ENCODE measurements at regions not wholly inside any gene's neighbourhood (a gene's known extent, or its start where the extent isn't known, plus 50 kb on each side); places are given as distances from the start of the nearest gene placed in this dataset.

DNA sequence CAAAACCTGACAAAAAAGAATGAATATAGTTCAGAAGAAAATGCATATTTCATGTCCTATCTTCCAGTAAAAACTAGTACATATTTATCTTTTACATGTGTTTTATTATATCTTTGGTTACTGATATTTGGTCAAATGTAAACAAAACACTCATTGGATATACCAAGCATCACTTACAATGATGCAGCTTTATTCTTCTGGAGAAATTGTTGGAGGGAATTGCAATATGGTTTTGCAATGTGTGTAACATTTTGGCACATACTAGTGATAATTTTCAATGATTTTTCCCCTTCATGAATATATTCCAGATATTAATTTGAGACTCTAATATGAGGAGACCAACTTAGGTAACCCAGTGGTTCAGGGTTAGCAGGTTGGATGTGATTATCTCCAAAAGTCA, 146.1 kb downstream of the ZC3H11B start:
- no peak for DNase-seq

DNA sequence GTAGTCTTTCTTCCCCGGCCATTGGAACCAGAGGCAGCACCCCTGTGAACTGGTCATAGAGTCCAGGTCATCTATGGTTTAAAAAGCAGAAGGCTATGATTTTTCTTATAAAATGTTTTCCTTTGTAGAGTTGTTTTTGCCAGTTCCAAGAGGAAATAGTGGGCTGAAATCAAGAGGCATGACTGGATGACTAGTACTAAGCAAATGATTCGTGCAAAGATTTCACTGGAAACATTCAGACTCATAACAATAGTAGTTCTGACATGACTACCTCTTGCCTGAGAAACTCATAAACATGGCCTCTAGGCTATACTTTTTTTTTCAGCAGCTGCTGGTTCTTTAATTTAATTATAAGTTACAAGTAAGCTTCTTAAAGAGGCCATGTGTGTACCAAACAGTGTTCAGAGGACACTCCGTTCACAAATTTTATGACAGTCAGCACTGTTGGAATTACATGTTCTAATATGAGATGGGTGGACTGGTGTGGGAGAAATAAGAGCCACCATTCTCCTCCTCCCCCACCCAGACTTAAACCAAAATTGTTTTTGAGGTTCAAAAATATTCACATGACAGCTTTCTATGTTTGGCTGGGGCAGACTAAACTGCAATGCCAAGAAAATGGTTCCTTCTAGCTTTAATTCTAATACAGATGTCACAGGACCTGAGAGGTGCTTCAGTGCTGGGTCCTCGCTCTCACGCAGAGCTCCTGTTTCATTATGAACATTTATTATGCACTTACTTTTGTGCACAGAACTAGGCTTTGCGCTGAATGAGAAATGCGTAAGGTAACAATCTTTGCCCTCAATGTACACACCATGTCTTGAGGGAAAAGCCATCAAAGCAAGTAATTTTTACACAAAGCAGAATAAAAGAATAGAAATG, 147.5 kb downstream of the ZC3H11B start:
- DNase-seq = no peak

DNA sequence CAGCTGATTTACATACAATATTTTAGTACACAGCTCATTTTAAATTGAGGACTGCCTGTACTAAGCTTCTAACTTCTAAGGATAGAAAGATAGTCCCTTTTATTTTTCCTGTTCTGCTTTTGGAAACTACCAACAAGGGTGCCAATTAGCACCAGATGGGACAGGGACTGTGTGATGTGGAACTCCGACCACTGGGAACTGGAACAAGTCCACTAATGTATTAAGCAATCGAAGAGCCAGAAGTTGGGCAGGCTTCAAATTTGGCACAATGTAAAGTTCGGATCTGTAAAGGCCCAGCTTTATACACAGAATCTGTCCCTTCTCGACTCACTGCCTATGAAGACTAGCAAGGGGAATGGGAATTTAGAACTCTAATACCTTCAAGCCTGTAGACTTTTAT, 149.3 kb downstream of the ZC3H11B start:
- DNase-seq = no peak

DNA sequence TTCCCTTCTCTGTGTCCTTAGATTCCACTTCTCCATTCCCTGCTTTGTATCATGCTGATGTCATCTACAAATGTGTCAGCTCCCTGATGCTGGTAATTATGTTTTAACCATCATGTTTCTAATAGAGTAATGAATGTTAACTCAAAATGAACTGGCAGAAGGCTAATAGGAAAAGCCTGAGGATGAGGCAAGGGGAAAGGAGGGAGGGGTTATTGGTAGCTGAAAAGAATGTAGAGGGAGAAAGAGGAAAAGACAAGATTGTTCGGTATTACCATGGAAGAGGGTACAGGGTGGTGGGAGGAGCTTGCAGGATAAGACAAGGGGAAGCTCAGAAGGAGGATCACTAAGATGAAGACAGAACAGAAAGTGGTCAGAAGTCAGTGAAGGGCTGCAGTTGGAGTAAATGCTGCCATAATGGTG, 150.9 kb downstream of the ZC3H11B start:
- DNase-seq = no peak

DNA sequence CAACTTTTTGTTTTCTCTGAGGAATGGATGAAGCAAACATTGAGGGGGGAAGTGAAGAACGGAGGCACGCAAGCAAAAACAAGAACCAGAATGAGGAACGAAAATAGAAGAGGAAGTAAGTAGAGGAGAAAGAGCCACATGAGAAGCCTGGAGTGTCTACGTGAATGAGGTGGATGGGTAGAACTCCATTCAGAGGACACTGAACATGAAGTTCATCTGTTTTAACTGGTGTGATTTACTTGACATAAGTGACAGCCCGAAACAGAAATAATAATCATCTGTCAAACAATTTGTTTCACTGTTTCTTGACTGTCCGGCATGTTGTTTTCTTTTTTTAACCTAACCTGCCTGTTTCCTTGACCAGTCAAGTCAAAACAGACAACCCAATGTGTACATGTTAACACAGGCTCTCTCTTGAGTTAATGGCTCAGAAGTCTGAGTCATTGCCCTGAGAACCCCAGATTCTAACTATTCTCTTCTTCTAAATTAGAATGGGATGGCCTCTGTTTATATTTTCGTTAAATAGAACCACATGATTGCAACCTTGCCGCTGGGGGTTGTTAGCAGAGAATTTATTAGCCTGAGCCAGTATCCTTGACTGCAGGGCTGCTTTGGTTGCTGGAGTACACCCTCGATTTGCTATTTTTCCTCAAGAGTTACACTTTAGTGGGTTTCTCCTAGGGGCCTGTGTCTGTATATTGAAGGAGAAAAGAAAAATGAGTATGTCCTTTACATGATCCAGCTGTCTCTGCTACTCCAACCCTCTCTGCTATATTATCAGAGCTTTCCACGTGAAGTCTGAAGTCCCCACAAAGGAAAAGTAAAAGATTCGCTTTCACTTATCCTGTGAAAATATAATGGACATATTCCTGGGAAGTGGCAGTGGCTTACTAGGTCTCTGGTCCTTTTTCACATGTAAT, 151.7 kb downstream of the ZC3H11B start:
- DNase-seq = peak; percentile 34

DNA sequence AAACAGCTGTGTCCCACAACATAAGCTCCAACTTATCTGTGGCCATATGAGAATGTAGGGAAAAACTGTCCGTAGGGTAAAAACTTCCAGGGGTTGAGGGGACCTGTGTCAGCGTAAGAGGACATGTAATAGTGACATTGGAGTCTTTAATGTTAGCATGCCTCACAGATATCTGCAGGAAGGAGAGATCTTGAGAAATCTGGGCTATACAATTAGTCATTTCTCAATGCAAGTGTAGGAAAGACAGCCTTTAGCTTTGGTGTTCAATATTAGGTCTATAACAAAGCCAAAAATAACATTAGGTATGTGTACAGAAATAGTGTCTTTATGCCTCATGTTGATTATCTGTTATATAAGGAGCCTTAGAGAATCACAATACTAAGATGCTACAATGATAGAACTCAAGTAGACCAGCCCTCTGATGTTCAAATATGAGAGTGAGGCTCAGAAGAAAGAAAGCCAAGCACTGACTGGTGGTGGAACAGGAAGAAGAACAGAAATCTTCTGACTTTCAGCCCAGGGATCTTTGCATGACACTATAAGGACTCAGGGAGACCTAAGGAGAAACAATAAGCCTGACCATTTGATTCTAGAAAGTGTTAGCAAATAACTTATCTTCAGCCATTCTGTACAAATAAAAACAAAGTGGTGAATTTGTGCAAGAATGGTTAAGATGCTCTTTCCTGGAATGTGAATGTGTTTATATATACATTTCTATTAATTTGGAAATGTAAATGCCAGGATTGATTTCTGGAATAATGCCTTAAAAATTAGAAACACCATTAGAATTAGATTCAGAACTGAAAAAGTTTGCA, 152.6 kb downstream of the ZC3H11B start:
- no peak for DNase-seq

DNA sequence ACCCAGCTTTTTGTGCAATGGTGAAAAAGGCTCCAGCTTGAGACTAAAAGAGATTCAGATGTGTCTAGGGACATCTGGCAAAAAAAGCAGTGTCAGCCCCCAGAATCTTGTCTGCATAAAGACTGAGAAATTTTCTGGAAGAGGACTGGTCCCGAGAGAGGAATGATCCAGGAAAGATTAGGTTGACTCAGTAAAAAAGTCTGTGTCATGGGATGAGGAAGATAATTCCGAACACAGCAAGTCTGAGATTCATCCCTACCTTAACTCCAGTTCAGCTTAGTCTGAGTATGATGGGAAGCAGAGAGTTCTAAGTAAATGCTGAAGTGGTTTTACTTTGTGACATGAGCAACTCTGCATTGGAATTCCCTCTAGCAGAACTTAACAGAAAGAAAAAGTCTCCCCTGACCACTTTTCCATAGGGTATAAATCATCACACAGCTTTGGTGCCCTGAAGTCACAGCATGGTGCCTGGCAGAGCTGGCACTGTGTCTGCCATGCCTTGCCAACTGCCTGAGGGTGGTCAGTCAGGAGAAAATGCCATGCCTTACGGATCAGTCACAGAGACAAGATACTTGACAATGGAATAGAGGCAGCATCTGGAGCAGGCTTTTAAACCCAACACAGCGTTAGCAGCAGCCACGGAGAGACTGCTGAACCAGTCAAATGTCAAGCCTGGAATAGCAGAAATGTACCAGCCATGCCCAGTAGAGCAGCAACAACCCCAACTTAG, 153.4 kb downstream of the ZC3H11B start:
- no peak for DNase-seq

DNA sequence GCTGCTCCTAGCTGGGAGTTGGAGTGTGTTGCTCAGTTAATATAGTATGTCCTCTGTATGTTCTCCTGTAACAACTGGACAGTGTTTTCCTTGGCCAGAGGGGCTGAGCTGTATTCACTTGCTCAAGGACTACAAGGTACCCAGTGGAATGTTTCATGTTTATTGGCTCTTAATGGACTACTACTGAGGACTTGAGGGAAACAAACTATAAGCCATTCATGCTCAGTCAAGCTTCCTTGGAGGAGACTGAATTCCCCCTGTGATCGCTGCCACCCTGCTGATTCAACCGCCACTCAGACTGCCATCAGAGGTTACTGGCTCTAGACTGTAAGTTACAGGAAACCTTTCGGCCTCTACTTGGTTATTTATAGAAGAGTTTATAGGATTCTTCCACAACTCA, 166.6 kb downstream of the ZC3H11B start:
- no peak for DNase-seq

DNA sequence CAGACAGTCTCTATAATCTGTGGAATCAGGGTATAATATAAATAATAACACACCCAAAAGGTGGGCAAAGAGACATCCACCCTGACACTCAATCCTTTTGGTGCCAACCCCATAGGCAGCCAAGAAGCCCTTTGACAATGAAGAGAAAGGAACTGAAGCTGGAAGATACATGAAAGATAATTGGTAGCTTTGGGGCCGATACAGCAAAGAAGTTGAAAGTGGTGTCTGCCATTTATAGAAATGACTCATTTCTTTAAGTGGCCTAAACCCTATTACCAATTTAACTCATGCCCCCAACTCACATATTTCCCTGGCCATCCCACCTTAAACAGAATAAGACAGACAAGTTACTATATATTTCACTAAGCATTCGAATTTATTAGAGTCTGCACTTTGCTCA, 167.0 kb downstream of the ZC3H11B start:
- no peak for DNase-seq

DNA sequence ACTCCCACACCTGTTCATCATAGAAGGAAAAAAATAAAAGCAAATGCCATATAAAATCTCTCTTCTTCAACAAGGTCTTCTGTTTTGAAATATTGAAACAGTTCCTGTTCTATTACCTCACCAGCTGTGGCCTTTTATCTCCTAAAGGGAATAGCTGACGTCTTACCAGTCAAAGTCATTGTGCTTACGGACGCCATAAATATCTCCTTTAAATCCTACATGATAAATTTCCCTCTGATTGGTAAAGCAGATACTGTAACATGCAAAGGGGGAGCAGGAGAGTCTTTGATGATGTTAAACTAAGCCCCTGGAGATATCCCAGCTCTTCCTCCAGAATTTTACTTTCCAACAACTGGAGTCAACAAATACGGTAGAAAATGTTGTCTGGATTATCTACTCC, 168.4 kb downstream of the ZC3H11B start:
- DNase-seq = no peak

DNA sequence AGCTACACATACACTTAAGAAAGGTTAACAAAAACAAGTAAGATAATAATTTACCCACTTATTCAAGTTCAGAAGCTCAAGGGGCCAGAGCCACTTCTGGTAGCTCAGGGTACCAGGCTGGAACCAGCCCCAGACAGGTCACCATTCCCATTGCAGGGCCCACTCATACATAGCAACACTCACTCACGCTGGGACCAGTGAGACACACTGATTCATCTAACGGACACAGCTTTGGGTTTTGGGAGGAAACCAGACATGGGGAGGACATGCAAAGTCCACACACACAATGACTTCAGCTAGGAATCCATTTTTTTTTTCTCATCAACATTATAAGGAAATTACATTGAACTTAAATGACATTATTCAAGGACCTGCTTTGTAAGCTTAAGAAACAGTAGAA, 169.1 kb downstream of the ZC3H11B start:
- no peak for DNase-seq

DNA sequence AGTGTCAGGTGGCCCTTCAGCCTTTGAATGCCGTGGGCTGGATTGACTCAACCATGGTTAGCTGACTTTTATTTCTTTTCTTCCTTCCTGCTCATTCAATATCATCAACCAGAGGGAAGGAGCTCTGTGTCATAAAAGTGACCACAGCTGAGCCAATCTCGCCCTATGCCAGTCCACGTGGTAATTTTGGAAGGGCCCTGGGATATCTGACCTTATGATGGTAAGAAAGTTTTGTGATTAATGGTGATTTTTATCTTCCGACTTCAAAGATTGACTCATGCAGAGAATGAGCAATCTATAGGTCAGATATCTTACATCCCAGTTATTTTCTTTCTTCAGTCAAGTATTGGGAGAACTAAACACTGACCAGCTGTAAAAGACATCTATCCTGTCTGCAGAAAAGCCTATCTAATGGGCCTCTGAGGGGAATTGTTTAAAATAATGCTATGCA, 170.3 kb downstream of the ZC3H11B start:
- no peak for DNase-seq

DNA sequence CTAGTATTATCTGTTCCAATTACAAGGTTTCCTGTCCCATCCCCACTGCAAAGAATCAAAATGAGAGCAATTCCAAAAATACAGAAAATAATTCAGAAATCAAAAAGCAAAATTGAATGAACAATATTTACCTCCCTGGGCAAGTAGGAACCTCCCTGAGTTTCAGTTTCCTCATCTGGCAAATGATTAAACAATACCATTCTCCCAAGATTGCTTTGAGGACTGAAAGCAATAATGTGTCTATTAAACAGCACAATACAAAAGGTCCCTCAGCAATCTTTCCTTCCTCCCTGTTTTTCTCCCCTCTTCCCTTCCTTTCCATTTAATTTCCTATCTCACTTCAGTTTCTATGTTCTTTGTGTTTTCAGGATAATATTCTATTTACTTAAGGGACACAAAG, 171.0 kb downstream of the ZC3H11B start:
- DNase-seq = no peak

DNA sequence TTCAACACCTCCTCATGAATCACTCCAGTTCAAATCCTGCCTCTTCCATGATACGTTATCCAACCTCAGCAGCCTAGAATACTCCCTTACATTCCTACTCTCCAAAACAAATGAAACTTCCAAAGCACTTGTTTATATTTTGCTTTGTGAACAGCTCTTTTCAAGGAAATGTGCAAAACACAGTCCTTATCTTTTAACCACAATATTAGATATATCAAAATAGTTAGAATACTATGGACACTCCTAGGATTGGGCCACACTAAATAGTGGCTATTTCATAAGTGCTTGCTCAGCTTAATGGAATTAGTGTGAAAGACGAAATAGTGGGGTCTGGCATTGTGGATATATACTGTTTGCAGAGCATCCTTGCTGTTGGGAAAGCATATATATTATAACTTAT, 173.5 kb downstream of the ZC3H11B start:
- no peak for DNase-seq

DNA sequence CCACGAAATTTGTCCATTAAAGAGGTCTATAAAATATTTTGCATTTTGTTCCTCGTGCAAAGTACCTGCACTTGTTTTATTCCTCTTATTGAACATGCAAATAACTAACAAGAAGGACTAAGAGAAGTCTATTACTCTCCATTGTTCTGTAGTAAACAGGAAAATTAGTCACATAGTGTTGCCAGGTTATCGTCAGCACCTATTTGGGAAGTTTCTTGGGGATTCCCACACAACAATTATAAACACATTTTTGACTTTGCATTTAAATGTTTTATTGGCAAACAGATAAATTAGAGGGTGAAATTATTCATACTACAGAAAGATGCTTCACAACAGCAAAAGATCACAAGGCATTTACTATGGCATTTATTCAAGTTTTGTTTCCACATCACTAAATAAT, 174.5 kb downstream of the ZC3H11B start:
- DNase-seq = no peak

DNA sequence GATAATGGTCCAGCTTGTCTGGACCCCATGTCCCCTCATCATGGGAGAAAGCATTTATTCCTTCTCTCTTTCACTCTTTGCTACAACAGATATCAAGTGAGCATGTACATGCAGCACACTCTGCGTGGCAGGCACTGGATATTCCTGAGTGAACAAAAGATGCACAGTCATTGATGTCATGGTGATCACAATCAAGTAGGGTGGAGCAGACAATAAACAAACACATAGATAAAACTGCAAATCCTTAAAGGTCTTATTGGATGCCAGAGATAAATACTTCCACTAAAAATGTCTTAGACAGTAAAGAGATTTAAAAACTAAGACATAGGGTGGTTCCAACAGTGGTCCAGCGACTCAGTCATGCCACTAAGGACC, 178.0 kb downstream of the ZC3H11B start:
- DNase-seq = no peak

DNA sequence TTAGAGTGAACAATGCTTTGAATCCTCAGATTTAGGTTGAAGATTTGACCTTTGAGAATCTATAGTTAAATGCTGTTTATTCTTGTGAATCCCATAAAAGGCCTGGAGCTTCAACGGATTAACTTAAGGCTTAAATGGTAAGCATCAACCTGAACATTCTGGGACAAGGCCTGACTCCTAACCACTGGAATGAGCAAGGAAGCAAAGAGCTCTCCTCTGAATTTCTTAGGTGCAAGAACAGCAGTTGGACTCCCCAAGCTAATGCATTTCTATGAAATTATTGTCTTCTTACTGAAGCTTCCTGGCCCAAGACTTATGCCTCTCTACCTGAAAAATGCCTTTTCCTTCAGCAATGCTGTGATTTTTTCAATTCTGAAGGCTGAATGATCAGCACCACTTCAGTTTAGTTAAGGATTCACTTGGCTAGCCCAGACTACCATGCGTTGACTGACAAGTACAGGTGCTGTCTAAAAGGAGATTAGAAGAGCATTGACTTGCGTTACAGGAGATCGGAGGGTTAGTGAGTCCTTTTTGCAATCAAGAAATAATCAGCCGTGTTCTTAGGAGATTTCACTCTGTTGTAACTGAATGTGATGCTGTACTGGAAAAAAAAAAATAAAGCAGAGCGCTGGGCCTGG, 178.5 kb downstream of the ZC3H11B start:
- DNase-seq = no peak

DNA sequence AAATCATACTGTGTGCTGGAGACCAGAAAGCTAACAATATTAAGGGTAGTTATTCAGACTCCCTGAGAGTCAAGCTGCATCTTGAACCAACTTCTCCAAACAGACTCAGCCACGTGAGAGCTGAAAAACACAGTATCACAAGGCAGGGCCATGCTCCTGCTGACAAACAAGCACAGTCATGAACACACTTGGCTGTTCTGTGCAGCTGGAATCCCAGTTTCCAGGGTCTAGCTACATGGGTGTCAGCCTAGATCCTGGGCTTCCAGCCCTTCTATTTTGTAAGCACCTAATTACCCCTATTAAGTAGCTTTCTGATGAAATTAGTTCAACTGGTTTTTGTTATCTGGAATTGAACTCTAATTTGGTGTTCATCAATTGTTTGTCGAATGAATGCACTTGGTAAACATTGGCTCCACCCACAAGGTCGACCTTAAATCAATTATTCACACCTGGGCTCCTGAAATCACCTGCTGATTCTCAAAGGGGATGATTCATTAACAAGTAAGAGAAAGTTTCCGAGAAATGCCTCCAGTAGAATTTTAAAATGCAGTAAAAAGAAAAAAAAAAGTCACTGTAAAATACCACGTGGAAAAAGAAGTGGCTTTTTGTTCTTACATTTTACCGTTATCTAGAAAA, 179.3 kb downstream of the ZC3H11B start:
- no peak for DNase-seq

DNA sequence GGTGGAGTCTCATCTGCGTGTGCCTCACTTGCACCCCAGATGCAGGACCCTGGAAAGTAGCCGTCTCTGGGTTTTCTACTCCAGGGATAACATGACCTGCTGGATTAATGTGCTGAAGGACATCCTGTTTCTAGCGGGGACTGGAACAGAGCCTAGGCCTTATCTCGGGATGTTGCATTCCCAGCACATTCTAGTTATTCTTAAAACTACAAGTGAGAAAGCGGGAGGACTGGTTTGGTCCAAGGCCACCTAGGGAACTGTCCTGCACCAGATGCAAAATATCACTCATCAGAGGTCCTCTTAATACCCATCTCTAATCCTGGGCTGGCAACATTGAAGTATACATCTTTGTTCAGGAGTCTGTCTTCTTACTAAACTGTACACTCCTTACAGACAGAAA, 179.9 kb downstream of the ZC3H11B start:
- DNase-seq = no peak

DNA sequence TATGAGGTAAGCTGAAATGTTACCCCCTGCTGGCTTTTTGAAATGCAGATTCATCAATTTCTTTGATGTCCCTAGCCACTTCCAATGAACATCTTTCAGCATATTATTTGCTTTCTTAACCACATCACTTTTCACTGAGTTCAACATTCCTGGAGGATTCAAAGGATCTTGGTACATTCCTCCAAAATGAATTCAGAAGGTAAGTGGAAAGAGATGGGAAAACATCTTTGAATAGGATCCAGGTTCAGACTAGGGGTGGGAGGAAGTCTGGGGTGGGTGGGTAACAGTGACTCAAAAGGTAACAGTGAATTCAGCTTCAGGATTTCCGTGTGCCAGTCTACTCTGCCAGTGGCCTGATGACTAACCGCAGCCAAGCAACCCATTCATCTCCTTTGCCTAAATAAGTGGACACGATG, 180.7 kb downstream of the ZC3H11B start:
- no peak for DNase-seq

DNA sequence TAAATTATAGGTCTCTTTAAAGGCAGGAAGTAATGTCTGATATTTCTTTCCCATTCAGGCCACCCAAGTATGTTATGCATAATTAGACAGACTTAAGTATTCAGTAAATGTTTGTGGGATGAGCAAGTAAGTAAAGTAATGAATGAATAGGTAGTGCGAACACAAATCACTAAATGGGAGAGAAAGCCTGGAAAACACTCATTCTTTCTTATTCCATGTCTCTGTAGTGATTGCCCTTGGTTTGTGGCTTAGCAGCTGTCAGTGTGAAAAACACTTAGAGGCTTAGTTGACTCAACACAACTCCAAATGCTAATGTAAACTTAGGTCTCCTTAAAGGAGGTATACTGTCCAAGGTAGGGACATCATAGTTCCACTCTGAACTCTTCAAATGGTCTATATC, 182.5 kb downstream of the ZC3H11B start:
- no peak for DNase-seq
